ENCODE measurements at regions not wholly inside any gene's neighbourhood (a gene's known extent, or its start where the extent isn't known, plus 50 kb on each side); places are given as distances from the start of the nearest gene placed in this dataset.
A peak's percentile ranks its signal among the peaks of the same experiment; 100 is the strongest.

DNA sequence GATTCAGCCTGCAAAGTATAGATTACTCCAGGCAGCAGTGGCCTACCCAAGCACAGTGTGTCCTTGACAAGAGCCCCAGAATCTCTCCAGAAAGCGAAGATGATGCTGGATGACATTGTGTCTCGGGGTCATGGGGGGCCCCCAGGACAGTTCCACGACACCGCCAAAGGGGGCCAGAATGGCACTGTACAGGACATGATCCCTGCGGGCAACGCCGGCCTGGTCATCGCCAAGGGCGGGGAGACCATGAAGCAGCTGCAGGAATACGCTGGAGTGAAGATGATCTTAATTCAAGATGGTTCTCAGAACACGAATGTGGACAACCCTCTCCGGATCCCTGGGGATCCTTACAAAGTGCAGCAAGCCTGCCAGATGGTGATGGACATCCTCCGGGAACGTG lies 107.0 kb upstream of the MTAP start:
- TF ChIP-seq EZH2 (IDR thresholded peaks at IDR 0.05; ENCODE audit: low read length, unreplicated experiment) (no peak), EZH2phosphoT487 (IDR thresholded peaks at IDR 0.05; ENCODE audit: borderline replicate concordance, low read length) (no peak)
- TF ChIP-seq, protein P1, sequence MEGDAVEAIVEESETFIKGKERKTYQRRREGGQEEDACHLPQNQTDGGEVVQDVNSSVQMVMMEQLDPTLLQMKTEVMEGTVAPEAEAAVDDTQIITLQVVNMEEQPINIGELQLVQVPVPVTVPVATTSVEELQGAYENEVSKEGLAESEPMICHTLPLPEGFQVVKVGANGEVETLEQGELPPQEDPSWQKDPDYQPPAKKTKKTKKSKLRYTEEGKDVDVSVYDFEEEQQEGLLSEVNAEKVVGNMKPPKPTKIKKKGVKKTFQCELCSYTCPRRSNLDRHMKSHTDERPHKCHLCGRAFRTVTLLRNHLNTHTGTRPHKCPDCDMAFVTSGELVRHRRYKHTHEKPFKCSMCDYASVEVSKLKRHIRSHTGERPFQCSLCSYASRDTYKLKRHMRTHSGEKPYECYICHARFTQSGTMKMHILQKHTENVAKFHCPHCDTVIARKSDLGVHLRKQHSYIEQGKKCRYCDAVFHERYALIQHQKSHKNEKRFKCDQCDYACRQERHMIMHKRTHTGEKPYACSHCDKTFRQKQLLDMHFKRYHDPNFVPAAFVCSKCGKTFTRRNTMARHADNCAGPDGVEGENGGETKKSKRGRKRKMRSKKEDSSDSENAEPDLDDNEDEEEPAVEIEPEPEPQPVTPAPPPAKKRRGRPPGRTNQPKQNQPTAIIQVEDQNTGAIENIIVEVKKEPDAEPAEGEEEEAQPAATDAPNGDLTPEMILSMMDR (conservative IDR thresholded peaks at IDR 0.05; ENCODE audit: low read depth, low read length): no peak
- Histone ChIP-seq H2AFZ (ENCODE audit: low read length) (no peak overlapping the region), H3K9me3 (ENCODE audit: low read length) (no peaks in the 10 kb centered on the region), H3K79me2 (ENCODE audit: low read length) (no peaks in the 10 kb centered on the region), H3K9ac (ENCODE audit: low read length) (no peak overlapping the region), H3K27me3 (ENCODE audit: low read length) (no peaks in the 10 kb centered on the region), H3K9me2 (replicated peaks; ENCODE audit: low read length) (no peaks in the 10 kb centered on the region), H4K20me1 (ENCODE audit: low read length) (no peaks in the 10 kb centered on the region), H3K36me3 (ENCODE audit: low read depth, low read length) (no peaks in the 10 kb centered on the region), H3K4me1 (ENCODE audit: insufficient read depth, low read length) (peaks cover 3% of the 10 kb centered on the region), H3F3A (ENCODE audit: low read length, unreplicated experiment) (no peaks in the 10 kb centered on the region), H3K4me2 (ENCODE audit: low read length) (no peak overlapping the region), H3K27ac (ENCODE audit: low read length) (no peak overlapping the region), H3K4me3 (ENCODE audit: low read length) (no peak overlapping the region)
- CTCF ChIA-PET: no interaction called here
- intact Hi-C loops (cut with micrococcal nuclease): no loop called here
- no TSS peak for BruUV-seq (replicated peaks)
- POLR2A ChIA-PET (ENCODE audit: unreplicated experiment): no interaction called here
- DNase-seq: no peak
- no peak for ATAC-seq

DNA sequence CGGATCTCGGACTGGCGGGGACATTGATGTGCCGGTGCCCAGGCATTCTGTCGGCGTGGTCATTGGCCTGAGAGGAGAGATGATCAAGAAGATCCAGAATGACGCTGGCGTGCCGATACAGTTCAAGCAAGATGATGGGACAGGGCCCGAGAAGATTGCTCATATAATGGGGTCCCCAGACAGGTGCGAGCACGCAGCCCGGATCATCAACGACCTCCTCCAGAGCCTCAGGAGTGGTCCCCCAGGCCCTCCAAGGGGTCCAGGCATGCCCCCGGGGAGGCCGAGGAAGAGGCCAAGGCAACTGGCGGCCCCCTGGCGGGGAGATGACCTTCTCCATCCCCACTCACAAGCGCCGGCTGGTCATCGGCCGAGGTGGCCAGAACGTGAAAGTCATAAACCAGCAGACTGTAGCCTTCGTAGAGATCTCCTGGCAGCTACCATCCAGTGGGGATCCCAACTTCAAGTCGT lies 106.5 kb upstream of the MTAP start:
- H3K4me2 ChIP-seq (ENCODE audit: low read length): no peak overlapping the region
- H3K27ac ChIP-seq (ENCODE audit: low read length): no peak overlapping the region
- H4K20me1 ChIP-seq (ENCODE audit: low read length): no peaks in the 10 kb centered on the region
- no peak for DNase-seq
- no peaks in the 10 kb centered on the region for H3K36me3 ChIP-seq (ENCODE audit: low read depth, low read length)
- H3K4me1 ChIP-seq (ENCODE audit: insufficient read depth, low read length): no peaks in the 10 kb centered on the region
- BruUV-seq (replicated peaks): no TSS peak
- no peak overlapping the region for H3K9ac ChIP-seq (ENCODE audit: low read length)
- H3K27me3 ChIP-seq (ENCODE audit: low read length): no peaks in the 10 kb centered on the region
- no peak overlapping the region for H3K4me3 ChIP-seq (ENCODE audit: low read length)
- H3K9me2 ChIP-seq (replicated peaks; ENCODE audit: low read length): no peaks in the 10 kb centered on the region
- TF ChIP-seq EZH2 (IDR thresholded peaks at IDR 0.05; ENCODE audit: low read length, unreplicated experiment): no peak
- TF ChIP-seq, protein P1 (conservative IDR thresholded peaks at IDR 0.05; ENCODE audit: low read depth, low read length): no peak
- TF ChIP-seq EZH2phosphoT487 (IDR thresholded peaks at IDR 0.05; ENCODE audit: borderline replicate concordance, low read length): no peak
- H3K9me3 ChIP-seq (ENCODE audit: low read length): no peaks in the 10 kb centered on the region
- CTCF ChIA-PET: no interaction called here
- no peak overlapping the region for H2AFZ ChIP-seq (ENCODE audit: low read length)
- intact Hi-C loops (cut with micrococcal nuclease): no loop called here
- no peaks in the 10 kb centered on the region for H3K79me2 ChIP-seq (ENCODE audit: low read length)
- ATAC-seq: no peak
- POLR2A ChIA-PET (ENCODE audit: unreplicated experiment): no interaction called here
- no peaks in the 10 kb centered on the region for H3F3A ChIP-seq (ENCODE audit: low read length, unreplicated experiment)

DNA sequence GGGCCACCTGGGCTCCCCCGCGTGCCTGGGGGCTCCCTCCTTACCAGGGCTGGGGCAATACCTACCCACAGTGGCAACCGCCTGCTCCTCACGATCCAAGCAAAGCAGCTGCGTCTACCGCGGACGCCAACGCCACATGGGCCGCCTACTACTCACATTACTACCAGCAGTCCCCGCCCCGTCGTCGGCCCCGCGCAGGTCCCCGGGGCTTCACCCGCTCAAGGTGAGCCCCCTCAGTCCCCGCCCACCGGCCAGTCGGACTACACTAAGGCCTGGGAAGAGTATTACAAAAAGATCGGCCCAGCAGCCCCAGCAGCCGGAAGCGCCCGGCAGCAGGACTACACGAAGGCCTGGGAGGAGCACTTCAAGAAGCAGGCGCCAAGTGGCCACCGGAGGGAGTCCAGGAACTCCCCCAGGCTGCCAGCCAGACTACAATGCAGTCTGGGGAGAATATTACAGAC lies 106.0 kb upstream of the MTAP start:
- Histone ChIP-seq H3K9me3 (ENCODE audit: low read length) (no peaks in the 10 kb centered on the region), H3F3A (ENCODE audit: low read length, unreplicated experiment) (no peaks in the 10 kb centered on the region), H3K27me3 (ENCODE audit: low read length) (no peaks in the 10 kb centered on the region), H3K4me3 (ENCODE audit: low read length) (no peak overlapping the region), H3K9ac (ENCODE audit: low read length) (no peak overlapping the region), H3K27ac (ENCODE audit: low read length) (no peak overlapping the region), H2AFZ (ENCODE audit: low read length) (no peak overlapping the region), H3K4me2 (ENCODE audit: low read length) (no peak overlapping the region), H3K79me2 (ENCODE audit: low read length) (no peaks in the 10 kb centered on the region), H3K4me1 (ENCODE audit: insufficient read depth, low read length) (no peaks in the 10 kb centered on the region), H4K20me1 (ENCODE audit: low read length) (no peaks in the 10 kb centered on the region), H3K9me2 (replicated peaks; ENCODE audit: low read length) (no peaks in the 10 kb centered on the region), H3K36me3 (ENCODE audit: low read depth, low read length) (no peaks in the 10 kb centered on the region)
- no peak for ATAC-seq
- POLR2A ChIA-PET (ENCODE audit: unreplicated experiment): no interaction called here
- DNase-seq: no peak
- no TSS peak for BruUV-seq (replicated peaks)
- CTCF ChIA-PET: no interaction called here
- intact Hi-C loops (cut with micrococcal nuclease): no loop called here
- TF ChIP-seq EZH2 (IDR thresholded peaks at IDR 0.05; ENCODE audit: low read length, unreplicated experiment) (no peak), EZH2phosphoT487 (IDR thresholded peaks at IDR 0.05; ENCODE audit: borderline replicate concordance, low read length) (no peak)
- TF ChIP-seq, protein P1 (conservative IDR thresholded peaks at IDR 0.05; ENCODE audit: low read depth, low read length): 0 out of 2 replicates have a peak, but pooled peaks have one; percentile 15

All from PC-3 (cell line).